Fibroblast of lung (primary cell): ENCODE measurements at regions not wholly inside any gene's neighbourhood (a gene's known extent, or its start where the extent isn't known, plus 50 kb on each side); places are given as distances from the start of the nearest gene placed in this dataset.
A peak's percentile ranks its signal among the peaks of the same experiment; 100 is the strongest.

ENCODE experiments used
- DNase-seq, 2 donors: peaks; one replicate each; pipeline versions ENCODE4 v3.0.0 to v3.0.0-alpha.2; 2010; ENCODE audit warnings: low read depth in 2 of 2
- H2AFZ ChIP-seq: 2 replicates; pipeline ENCODE4 v1.5.1; 2012; ENCODE audit warnings: low read length, control low read depth, inconsistent platforms
- H3K27ac ChIP-seq: 2 replicates; pipeline ENCODE4 v1.5.1; 2011; ENCODE audit warnings: low read length, control low read depth; ENCODE audit not compliant: insufficient read depth
- H3K27me3 ChIP-seq: 2 replicates; pipeline ENCODE4 v1.5.1; 2011; ENCODE audit warnings: mild to moderate bottlenecking, low read length; ENCODE audit not compliant: control insufficient read depth, insufficient read depth
- H3K36me3 ChIP-seq: 2 replicates; pipeline ENCODE4 v1.5.1; 2011; ENCODE audit warnings: low read length; ENCODE audit not compliant: control insufficient read depth, insufficient read depth
- H3K4me1 ChIP-seq: 2 replicates; pipeline ENCODE4 v1.5.1; 2011; ENCODE audit warnings: low read length; ENCODE audit not compliant: control insufficient read depth, insufficient read depth; ENCODE audit errors: extremely low read depth
- H3K4me2 ChIP-seq: 2 replicates; pipeline ENCODE4 v1.5.1; 2011; ENCODE audit warnings: low read length, control low read depth; ENCODE audit not compliant: insufficient read depth; ENCODE audit errors: extremely low read depth
- H3K4me3 ChIP-seq, 4 experiments: fragments of 200-600 bp in 1 of 4; sonication (generic) in 1 of 4; replicated peaks in 1 of 4; 2 replicates each; pipeline ENCODE4 v1.5.1; 2011 to 2016; ENCODE audit warnings: low read length in 4 of 4, low read depth in 3 of 4, mild to moderate bottlenecking in 3 of 4, control low read depth in 2 of 4, inconsistent platforms in 1 of 4, mixed read lengths in 1 of 4; ENCODE audit not compliant: insufficient read depth in 1 of 4; ENCODE audit errors: control extremely low read depth in 1 of 4
- H3K79me2 ChIP-seq: 2 replicates; pipeline ENCODE4 v1.5.1; 2012; ENCODE audit warnings: mild to moderate bottlenecking, low read length, inconsistent platforms; ENCODE audit not compliant: control insufficient read depth, insufficient read depth
- H3K9ac ChIP-seq: 2 replicates; pipeline ENCODE4 v1.5.1; 2011; ENCODE audit warnings: mild to moderate bottlenecking, low read length, control low read depth; ENCODE audit not compliant: insufficient read depth
- H3K9me3 ChIP-seq: 2 replicates; pipeline ENCODE4 v1.5.1; 2012; ENCODE audit warnings: low read depth, low read length; ENCODE audit not compliant: control insufficient read depth, insufficient read depth
- H4K20me1 ChIP-seq: 2 replicates; pipeline ENCODE4 v1.5.1; 2011; ENCODE audit warnings: low read length; ENCODE audit not compliant: control insufficient read depth, insufficient read depth; ENCODE audit errors: extremely low read depth
- CTCF ChIP-seq, 2 donors: IDR thresholded peaks in 1 of 2; conservative IDR thresholded peaks in 1 of 2; 1 replicate in 1 of 2; 2 replicates in 1 of 2; pipeline ENCODE4 v1.5.1; 2011 to 2012; ENCODE audit warnings: low read length in 2 of 2, control low read depth in 1 of 2, inconsistent platforms in 1 of 2, low read depth in 1 of 2, mild to moderate bottlenecking in 1 of 2
- EZH2 ChIP-seq: IDR thresholded peaks from 2 replicates; pipeline ENCODE4 v1.5.1; 2012; ENCODE audit warnings: low read length, control low read depth, mild to moderate bottlenecking; ENCODE audit errors: missing control alignments

- no peak overlapping the region for H3K4me2 ChIP-seq
- H3K4me1 ChIP-seq, result no peaks in the 10 kb centered on the region
- no peak overlapping the region for H3K27ac ChIP-seq
- H3K27me3 ChIP-seq, result no peaks in the 10 kb centered on the region
- peak in 1 of 2 donors; percentile 7 for DNase-seq
- H3K9me3 ChIP-seq, result no peaks in the 10 kb centered on the region
- H3K9ac ChIP-seq, result no peak overlapping the region
- H2AFZ ChIP-seq, result no peak overlapping the region
- H3K4me3 ChIP-seq, result no peak overlapping the region
- H3K79me2 ChIP-seq, result no peaks in the 10 kb centered on the region
- H3K36me3 ChIP-seq, result no peaks in the 10 kb centered on the region
- H4K20me1 ChIP-seq, result no peaks in the 10 kb centered on the region
- no peak for TF ChIP-seq EZH2
- no peak for TF ChIP-seq CTCF (conservative IDR thresholded peaks at IDR 0.05 in 1 of 2, IDR thresholded peaks at IDR 0.05 in 1 of 2; ENCODE audit: low read depth in 1 of 2, low read length in 2 of 2)
Observed at GRCh38 chr5:170181902-170182301, 50.9 kb upstream of the C5orf58 start.

GRCh38 chr5:170182491-170182890, 50.3 kb upstream of the C5orf58 start:
- no peaks in the 10 kb centered on the region for H3K36me3 ChIP-seq
- no peak overlapping the region for H2AFZ ChIP-seq
- no peaks in the 10 kb centered on the region for H3K79me2 ChIP-seq
- no peaks in the 10 kb centered on the region for H3K9me3 ChIP-seq
- no peaks in the 10 kb centered on the region for H4K20me1 ChIP-seq
- TF ChIP-seq EZH2, result no peak
- TF ChIP-seq CTCF (conservative IDR thresholded peaks at IDR 0.05 in 1 of 2, IDR thresholded peaks at IDR 0.05 in 1 of 2; ENCODE audit: low read depth in 1 of 2, low read length in 2 of 2), result no peak
- H3K4me1 ChIP-seq, result no peaks in the 10 kb centered on the region
- DNase-seq, result no peak
- H3K27ac ChIP-seq, result no peak overlapping the region
- H3K27me3 ChIP-seq, result no peaks in the 10 kb centered on the region
- H3K4me2 ChIP-seq, result no peak overlapping the region
- H3K4me3 ChIP-seq, result no peak overlapping the region
- H3K9ac ChIP-seq, result no peak overlapping the region
